ENCODE measurements at regions not wholly inside any gene's neighbourhood (a gene's known extent, or its start where the extent isn't known, plus 50 kb on each side); places are given as distances from the start of the nearest gene placed in this dataset.

DNA sequence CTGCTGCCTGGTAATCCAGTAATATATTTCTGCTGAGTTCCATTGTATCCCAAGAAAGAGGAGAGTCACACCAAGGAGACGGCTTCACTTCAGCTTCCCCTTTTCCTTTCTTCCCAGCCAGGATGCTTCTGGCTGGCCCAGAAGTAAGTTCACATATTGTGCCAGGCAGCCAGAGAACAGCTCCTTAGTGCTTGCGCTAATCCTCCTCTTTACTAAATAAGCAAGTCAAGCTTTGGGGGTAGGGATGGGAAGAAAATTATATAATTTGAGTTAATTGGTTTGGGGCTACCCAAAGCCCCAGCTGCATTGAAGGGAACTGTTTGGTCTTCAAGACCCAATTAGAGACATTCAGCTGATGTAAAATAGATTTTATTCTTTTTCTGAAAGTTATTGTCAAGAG, 218.8 kb upstream of the HES1 start:
- no peaks in the 10 kb centered on the region for H3K9me3 ChIP-seq (ENCODE audit: control insufficient read depth, low read depth, low read length)
- H2AFZ ChIP-seq (ENCODE audit: control insufficient read depth, low read length) = no peak overlapping the region
- TF ChIP-seq, protein P1, sequence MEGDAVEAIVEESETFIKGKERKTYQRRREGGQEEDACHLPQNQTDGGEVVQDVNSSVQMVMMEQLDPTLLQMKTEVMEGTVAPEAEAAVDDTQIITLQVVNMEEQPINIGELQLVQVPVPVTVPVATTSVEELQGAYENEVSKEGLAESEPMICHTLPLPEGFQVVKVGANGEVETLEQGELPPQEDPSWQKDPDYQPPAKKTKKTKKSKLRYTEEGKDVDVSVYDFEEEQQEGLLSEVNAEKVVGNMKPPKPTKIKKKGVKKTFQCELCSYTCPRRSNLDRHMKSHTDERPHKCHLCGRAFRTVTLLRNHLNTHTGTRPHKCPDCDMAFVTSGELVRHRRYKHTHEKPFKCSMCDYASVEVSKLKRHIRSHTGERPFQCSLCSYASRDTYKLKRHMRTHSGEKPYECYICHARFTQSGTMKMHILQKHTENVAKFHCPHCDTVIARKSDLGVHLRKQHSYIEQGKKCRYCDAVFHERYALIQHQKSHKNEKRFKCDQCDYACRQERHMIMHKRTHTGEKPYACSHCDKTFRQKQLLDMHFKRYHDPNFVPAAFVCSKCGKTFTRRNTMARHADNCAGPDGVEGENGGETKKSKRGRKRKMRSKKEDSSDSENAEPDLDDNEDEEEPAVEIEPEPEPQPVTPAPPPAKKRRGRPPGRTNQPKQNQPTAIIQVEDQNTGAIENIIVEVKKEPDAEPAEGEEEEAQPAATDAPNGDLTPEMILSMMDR (optimal IDR thresholded peaks at IDR 0.05 in 1 of 3, IDR thresholded peaks at IDR 0.05 in 1 of 3, conservative IDR thresholded peaks at IDR 0.05 in 1 of 3; ENCODE audit: extremely low read depth in 1 of 3, insufficient read depth in 2 of 3, low read length in 3 of 3) = no peak
- TF ChIP-seq EZH2 (IDR thresholded peaks at IDR 0.05; ENCODE audit: low read length) = no peak
- no peaks in the 10 kb centered on the region for H4K20me1 ChIP-seq (ENCODE audit: control insufficient read depth, extremely low read depth, insufficient read depth, low read length)
- no peak overlapping the region for H3K4me2 ChIP-seq (ENCODE audit: control insufficient read depth, extremely low read depth, insufficient read depth, low read depth, low read length)
- DNase-seq (ENCODE audit: low read depth, low spot score) (no peak), FAIRE-seq (no peak)
- no peaks in the 10 kb centered on the region for H3K4me1 ChIP-seq (ENCODE audit: control insufficient read depth, extremely low read depth, insufficient read depth, low read length)
- H3K27ac ChIP-seq (ENCODE audit: control insufficient read depth, insufficient read depth, low read length) = no peak overlapping the region
- H3K27me3 ChIP-seq (ENCODE audit: control insufficient read depth, extremely low read depth, insufficient read depth, low read length) = no peaks in the 10 kb centered on the region
- H3K9ac ChIP-seq (ENCODE audit: control insufficient read depth, extremely low read depth, insufficient read depth, low read length) = no peak overlapping the region
- no peaks in the 10 kb centered on the region for H3K79me2 ChIP-seq (ENCODE audit: control insufficient read depth, insufficient read depth, low read length)
- H3K4me3 ChIP-seq (ENCODE audit: control insufficient read depth in 2 of 3, extremely low read depth in 1 of 3, insufficient read depth in 2 of 3, low read depth in 1 of 3, low read length in 3 of 3) = no peak overlapping the region
- no peaks in the 10 kb centered on the region for H3K36me3 ChIP-seq (ENCODE audit: control insufficient read depth in 2 of 2, extremely low read depth in 1 of 2, insufficient read depth in 2 of 2, low read length in 2 of 2)
- H3K9me1 ChIP-seq (ENCODE audit: control insufficient read depth, extremely low read depth, insufficient read depth, low read length) = no peaks in the 10 kb centered on the region
- dilution Hi-C loops (cut with MboI; ENCODE audit: extremely low pct_ligation_motif_present, low sequenced_read_pairs) = no loop called here

DNA sequence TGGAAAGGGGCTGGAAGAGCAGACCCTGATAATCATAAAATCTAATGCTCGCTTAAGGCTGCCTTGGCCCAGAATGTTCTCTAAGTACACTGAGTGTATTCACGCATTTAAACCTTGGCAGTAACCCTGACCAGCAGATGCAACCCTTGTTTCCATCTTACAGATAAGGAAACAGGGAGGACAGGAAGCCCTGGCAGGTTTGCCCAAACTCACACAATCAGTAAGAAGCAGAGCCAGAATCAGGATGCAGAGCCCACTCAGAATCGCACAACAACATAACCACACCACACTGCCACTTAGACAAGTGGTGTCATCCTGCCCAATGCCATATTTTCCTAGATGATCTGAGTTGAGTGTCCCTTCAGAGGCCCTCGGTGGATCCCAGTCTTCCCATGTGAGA, 214.5 kb upstream of the HES1 start:
- no peaks in the 10 kb centered on the region for H3K79me2 ChIP-seq (ENCODE audit: control insufficient read depth, insufficient read depth, low read length)
- no peak overlapping the region for H3K4me3 ChIP-seq (ENCODE audit: control insufficient read depth in 2 of 3, extremely low read depth in 1 of 3, insufficient read depth in 2 of 3, low read depth in 1 of 3, low read length in 3 of 3)
- no peak overlapping the region for H2AFZ ChIP-seq (ENCODE audit: control insufficient read depth, low read length)
- H3K9me1 ChIP-seq (ENCODE audit: control insufficient read depth, extremely low read depth, insufficient read depth, low read length) = no peaks in the 10 kb centered on the region
- DNase-seq (ENCODE audit: low read depth, low spot score) (no peak), FAIRE-seq (no peak)
- H3K27ac ChIP-seq (ENCODE audit: control insufficient read depth, insufficient read depth, low read length) = no peak overlapping the region
- no peaks in the 10 kb centered on the region for H3K4me1 ChIP-seq (ENCODE audit: control insufficient read depth, extremely low read depth, insufficient read depth, low read length)
- H3K4me2 ChIP-seq (ENCODE audit: control insufficient read depth, extremely low read depth, insufficient read depth, low read depth, low read length) = no peak overlapping the region
- no peak for TF ChIP-seq EZH2 (IDR thresholded peaks at IDR 0.05; ENCODE audit: low read length)
- TF ChIP-seq, protein P1 (optimal IDR thresholded peaks at IDR 0.05 in 1 of 3, IDR thresholded peaks at IDR 0.05 in 1 of 3, conservative IDR thresholded peaks at IDR 0.05 in 1 of 3; ENCODE audit: extremely low read depth in 1 of 3, insufficient read depth in 2 of 3, low read length in 3 of 3) = no peak
- no peak overlapping the region for H3K9ac ChIP-seq (ENCODE audit: control insufficient read depth, extremely low read depth, insufficient read depth, low read length)
- dilution Hi-C loops (cut with MboI; ENCODE audit: extremely low pct_ligation_motif_present, low sequenced_read_pairs) = no loop called here
- H3K36me3 ChIP-seq (ENCODE audit: control insufficient read depth in 2 of 2, extremely low read depth in 1 of 2, insufficient read depth in 2 of 2, low read length in 2 of 2) = no peaks in the 10 kb centered on the region
- H3K27me3 ChIP-seq (ENCODE audit: control insufficient read depth, extremely low read depth, insufficient read depth, low read length) = no peaks in the 10 kb centered on the region
- no peaks in the 10 kb centered on the region for H4K20me1 ChIP-seq (ENCODE audit: control insufficient read depth, extremely low read depth, insufficient read depth, low read length)
- no peaks in the 10 kb centered on the region for H3K9me3 ChIP-seq (ENCODE audit: control insufficient read depth, low read depth, low read length)

All from keratinocyte (primary cell).